Jurkat, Clone E6-1 (cell line): ENCODE measurements at regions not wholly inside any gene's neighbourhood (a gene's known extent, or its start where the extent isn't known, plus 50 kb on each side); places are given as distances from the start of the nearest gene placed in this dataset.
"Not testable (repeated sequence)": the region's sequence is repeated elsewhere in the genome, so short reads cannot be mapped to it uniquely, and the experiment has no call there.

ENCODE experiments used
- DNase-seq: peaks from one replicate; pipeline ENCODE4 v3.0.0-alpha.2; 2011; ENCODE audit warnings: low read depth, low spot score
- H3K4me3 ChIP-seq: 2 replicates; pipeline ENCODE4 v1.5.1; 2011; ENCODE audit warnings: mild to moderate bottlenecking, low read length, control low read depth, moderate library complexity

DNA sequence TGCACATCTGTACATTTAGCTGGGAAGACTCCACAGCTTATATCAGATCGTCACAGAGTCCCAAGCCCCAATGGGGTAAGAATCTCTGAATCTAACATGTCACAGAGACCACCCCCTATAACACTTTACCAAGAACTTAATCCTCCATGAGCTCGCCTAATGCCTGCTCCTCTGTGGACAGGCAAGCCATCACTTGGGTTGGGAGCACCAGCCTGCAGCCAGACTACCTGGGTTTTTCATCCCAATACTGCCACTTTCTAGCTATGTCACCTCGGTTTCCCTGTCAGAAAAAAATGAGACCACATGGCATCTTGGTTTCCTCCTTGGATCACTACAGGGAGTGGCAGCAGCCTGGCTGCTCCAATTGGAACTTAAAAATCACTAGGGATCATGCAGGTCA lies 277.9 kb upstream of the TLE3 start:
- DNase-seq = no peak
- no peak overlapping the region for H3K4me3 ChIP-seq

GRCh38 chr15:70375006-70375431 lies 277.3 kb upstream of the TLE3 start:
- DNase-seq = no peak
- no peak overlapping the region for H3K4me3 ChIP-seq

DNA sequence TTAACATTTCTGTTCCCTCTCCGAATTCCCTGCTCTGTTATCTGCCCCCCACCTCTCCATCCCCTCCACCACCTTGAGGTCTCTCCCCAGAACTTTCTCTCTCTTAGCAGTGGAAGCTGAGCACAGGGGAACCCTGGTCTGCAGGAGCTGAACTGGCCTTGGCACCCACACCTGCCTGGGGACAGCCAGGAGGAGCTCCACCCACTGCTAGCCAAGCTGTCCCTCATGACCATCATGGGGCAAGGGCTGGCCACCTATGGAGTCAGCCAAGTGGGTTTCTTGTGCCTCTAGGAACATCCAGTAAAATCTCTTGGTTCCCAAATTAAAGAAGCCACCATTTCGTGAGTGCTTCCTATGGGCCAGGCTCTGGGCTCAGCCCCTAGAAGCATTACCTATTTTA lies 276.4 kb upstream of the TLE3 start:
- no peak overlapping the region for H3K4me3 ChIP-seq
- DNase-seq = no peak

DNA sequence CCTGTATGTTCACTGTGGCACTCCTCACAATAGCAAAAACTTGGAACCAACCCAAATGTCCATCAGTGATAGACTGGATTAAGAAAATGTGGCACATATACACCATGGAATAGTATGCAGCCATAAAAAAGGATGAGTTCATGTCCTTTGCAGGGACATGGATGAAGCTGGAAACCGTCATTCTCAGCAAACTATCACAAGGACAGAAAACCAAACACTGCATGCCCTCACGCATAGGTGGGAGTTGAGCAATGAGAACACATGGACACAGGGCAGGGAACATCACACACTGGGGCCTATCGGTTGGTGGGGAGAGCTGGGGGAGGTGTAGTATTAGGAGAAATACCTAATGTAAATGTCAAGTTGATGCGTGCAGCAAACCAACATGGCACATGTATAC lies 275.7 kb upstream of the TLE3 start:
- H3K4me3 ChIP-seq, DNase-seq: not testable (repeated sequence)

GRCh38 chr15:70367913-70368705 lies 270.4 kb upstream of the TLE3 start:
- not testable (repeated sequence) for H3K4me3 ChIP-seq
- DNase-seq = peak; percentile 48

DNA sequence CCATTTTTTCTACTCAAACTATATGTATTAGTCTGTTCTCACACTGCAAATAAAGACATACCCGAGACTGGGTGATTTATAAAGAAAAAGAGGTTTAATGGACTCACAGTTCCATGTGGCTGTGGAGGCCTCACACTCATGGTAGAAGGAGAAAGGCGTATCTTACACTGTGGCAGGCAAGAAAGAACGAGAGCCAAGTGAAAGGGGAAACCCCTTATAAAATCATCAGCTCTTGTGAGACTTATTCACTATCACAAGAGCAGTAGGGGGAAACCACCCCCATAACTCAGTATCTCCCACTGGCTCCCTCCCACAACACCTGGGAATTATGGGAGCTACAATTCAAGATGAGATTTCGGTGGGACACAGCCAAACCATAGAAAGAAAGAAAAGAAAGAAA lies 266.3 kb upstream of the TLE3 start:
- DNase-seq = not testable (repeated sequence)

DNA sequence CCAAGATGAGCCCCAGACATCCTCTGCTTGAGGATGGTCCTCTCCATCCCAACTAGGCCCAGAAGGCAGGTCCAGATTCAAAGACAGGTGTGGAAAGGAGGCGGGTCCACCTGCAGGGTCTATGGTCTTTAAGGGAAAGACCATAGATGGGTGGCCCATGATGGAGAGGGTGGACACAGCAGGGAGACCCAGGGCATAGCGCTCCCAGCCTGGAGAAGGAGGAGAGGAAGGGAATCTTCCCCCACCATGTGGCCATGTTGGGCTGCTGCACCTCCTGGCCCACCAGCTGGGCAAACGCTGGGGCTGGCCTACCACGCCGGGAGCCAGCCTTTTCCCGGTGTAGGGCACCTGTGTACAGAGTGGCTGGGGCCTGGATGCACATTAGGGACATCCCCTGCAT lies 265.2 kb upstream of the TLE3 start:
- DNase-seq = no peak
- H3K4me3 ChIP-seq = no peak overlapping the region

More for the DNA sequence above, 266.3 kb upstream of the TLE3 start:
- not testable (repeated sequence) for H3K4me3 ChIP-seq

GRCh38 chr15:70362350-70362749 lies 264.6 kb upstream of the TLE3 start:
- H3K4me3 ChIP-seq = no peak overlapping the region
- DNase-seq = no peak

GRCh38 chr15:70361891-70362290 lies 264.2 kb upstream of the TLE3 start:
- no peak for DNase-seq
- no peak overlapping the region for H3K4me3 ChIP-seq

DNA sequence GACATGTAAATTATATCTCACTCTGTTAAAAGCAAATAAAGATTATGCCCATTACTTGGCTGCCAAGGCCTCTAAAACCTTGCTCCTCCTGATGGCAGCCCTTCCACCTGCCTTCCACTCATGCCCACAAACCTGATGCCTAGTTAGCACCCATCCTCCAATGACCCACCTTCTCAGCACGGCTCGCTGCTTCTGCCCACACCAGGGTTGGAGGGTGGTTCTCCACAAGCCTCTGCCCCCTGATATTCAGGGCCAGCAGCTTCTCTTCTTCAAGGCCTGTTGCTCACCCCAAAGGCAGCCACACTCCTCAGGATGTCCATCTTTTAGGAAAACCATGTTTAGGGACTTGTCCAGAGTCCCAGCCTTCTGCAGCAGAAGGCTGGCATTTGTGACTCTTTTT lies 263.4 kb upstream of the TLE3 start:
- no peak for DNase-seq
- no peak overlapping the region for H3K4me3 ChIP-seq

DNA sequence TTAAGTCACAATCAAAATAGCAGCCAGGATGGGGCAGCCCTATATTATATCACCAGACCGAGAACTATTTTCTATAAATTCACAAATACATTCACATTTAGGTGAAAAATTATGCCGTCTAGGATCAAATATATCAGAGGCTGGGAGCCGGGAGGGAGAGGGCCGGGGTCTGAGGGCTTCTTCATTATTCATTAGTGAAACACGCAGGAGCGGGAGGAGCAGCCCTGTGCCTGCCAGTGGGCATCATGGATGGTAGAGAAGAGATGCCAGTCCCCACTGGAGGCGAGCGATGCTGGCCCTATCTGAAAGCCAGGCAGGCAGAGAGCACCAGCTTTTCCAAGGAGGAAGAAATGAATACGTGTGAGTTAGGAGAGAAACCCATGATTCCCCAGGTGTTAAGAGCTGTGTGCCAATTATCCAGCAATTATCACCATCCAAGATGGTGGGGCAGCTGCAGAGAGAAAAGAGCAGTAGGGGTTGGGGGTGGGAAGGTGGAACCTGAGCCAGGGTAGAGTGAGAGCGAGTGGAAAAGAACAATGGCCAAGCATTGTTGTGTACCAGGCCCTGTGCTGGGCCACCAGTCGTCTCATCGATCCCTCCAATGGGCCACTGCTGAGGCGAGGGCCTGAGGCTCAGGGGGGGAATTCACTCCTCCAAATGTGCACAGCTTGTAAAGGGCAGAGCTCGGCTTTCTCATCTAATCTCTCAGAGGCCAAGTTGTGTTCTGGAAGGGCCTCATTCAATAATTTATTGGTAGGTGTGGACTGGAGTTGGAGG lies 261.3 kb upstream of the TLE3 start:
- no peak for DNase-seq
- no peak overlapping the region for H3K4me3 ChIP-seq

DNA sequence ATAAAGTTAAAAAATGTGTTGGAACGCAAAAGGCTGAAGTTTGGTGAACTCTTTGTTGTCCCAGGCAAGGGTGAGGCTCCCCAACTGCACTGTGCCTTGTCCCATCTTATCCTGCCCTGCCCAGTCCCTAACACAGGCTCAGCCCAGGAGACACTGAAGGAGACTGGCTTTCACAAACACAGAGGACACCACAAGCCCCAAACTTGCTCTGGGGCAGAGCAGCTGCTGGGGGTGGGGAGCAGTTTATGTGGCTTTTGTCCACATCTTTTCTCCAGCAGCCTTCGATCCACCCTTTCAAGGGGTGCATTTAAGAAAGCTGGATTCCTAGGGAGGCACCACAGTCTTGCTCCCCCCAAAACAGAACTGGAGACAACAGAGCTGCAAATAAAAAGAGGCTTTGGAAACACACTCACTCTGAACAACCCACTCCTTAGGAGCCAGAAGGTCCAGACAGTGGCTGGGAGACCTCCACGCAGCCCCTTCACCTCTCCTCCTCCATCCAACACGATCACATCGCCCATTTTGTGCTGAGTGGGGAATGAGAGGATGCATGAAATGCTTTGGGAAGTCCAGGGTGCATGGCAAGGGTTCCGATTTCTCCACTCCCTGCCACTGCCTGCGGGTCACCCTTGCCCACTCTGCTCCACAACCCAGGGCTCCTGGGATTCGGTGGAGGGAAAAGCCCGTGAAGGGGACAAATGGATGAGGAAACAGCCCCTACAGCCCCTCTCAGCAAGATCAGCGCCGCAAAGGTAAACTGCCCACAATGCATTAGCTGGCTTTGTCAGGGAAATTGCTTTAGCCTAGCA lies 260.5 kb upstream of the TLE3 start:
- no peak overlapping the region for H3K4me3 ChIP-seq
- no peak for DNase-seq

DNA sequence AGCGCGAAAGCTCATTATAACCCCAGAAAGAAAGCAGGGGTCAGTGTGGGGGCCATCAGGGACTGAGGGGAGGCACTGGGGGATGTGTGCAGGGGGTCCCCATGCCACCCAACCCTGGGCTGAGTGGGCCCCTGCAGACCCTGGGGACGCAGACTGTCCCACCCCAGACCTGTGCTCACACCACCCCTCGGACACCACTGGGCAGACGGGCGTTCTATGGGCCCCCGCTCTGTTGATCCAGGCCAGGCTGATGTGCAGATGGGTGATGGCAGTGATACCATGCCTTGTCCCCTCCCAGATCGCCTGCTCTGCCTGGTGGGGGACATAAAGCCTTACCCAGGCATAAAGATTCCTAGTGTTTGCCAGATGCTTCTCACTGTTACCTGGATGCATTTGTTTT lies 259.7 kb upstream of the TLE3 start:
- no peak for DNase-seq
- no peak overlapping the region for H3K4me3 ChIP-seq

- H3K4me3 ChIP-seq = no peak overlapping the region
- DNase-seq = no peak
These were observed 259.2 kb upstream of the TLE3 start for GRCh38 chr15:70356919-70357318.

GRCh38 chr15:70356062-70356860 lies 258.5 kb upstream of the TLE3 start:
- no peak for DNase-seq

GRCh38 chr15:70355275-70355795 lies 257.6 kb upstream of the TLE3 start:
- no peak for DNase-seq

More at GRCh38 chr15:70356062-70356860, 258.5 kb upstream of the TLE3 start:
- no peak overlapping the region for H3K4me3 ChIP-seq

DNA sequence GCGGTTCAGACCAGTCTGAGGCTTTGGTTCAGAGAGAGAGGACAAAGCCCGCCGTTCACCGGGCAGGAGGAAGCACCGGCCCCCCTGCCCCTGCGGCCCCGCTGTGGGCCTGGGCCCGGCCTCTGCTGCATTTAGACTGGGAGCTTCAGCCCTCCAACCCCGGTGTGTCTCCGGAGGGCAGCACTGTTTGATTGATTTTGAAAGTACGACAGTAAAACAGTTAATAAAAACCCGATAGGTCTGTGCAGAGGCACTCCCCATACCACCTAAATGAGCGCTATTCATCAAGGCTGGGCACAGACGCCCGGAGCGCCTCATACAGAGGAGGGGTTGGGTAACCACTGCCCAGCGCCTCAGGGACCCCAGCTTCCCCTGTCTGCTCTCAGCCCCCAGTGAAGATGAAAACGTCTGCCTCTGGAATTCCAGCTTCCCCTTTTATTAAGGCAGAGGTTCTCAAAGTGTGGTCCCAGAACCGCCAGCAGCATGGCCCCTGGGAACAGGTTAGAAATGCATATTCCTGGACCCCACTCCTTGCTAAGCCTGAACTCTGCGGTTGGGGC lies 256.7 kb upstream of the TLE3 start:
- no peak for DNase-seq
- H3K4me3 ChIP-seq = no peak overlapping the region

More at GRCh38 chr15:70355275-70355795, 257.6 kb upstream of the TLE3 start:
- H3K4me3 ChIP-seq = no peak overlapping the region

- no peak overlapping the region for H3K4me3 ChIP-seq
- DNase-seq = no peak
These were observed 256.1 kb upstream of the TLE3 start for GRCh38 chr15:70353606-70354345.
